Pancreas (tissue), 10 donors: ENCODE measurements at regions not wholly inside any gene's neighbourhood (a gene's known extent, or its start where the extent isn't known, plus 50 kb on each side); places are given as distances from the start of the nearest gene placed in this dataset.
A peak's percentile ranks its signal among the peaks of the same experiment; 100 is the strongest.

Source experiments
- ATAC-seq, 4 donors: fragments of 200-7000 bp; cut with Tn5 transposase; one replicate each; pipeline versions ENCODE4 v1.8.0 to v1.9.1; 2020; ENCODE audit warnings: mild to moderate bottlenecking in 4 of 4, moderate library complexity in 4 of 4
- DNase-seq, 6 donors: peaks; one replicate each; pipeline ENCODE4 v3.0.0-alpha.2; 2020
- FAIRE-seq: peaks from 2 replicates; lab custom pipeline; 2012; peaks lifted over from hg19 to GRCh38; lab: Jason Lieb, UNC
- H3K27ac ChIP-seq, 4 donors: fragments of 200-600 bp; sonication (generic); 1 replicate in 3 of 4; 2 replicates in 1 of 4; pipeline versions ENCODE4 v1.5.0 to v1.8.0; 2020
- H3K27me3 ChIP-seq, 4 donors: fragments of 200-600 bp; one replicate each; pipeline ENCODE4 v1.8.0; 2021
- H3K36me3 ChIP-seq, 3 donors: fragments of 200-600 bp; sonication (generic) in 1 of 3; one replicate each; pipeline versions ENCODE4 v1.5.0 to v1.8.0; 2020 to 2021
- H3K4me1 ChIP-seq, 3 donors: fragments of 200-600 bp; one replicate each; pipeline ENCODE4 v1.8.0; 2021
- H3K4me3 ChIP-seq, 4 donors: fragments of 200-600 bp; sonication (generic) in 2 of 4; one replicate each; pipeline versions ENCODE4 v1.5.0 to v1.8.0; 2020 to 2021
- H3K9me3 ChIP-seq, 4 donors: fragments of 200-600 bp; one replicate each; pipeline ENCODE4 v1.8.0; 2021
- WGBS, 2 donors: extraction: QIAGEN DNeasy Blood & Tissue Kit; methylation state at CpG; one replicate each; pipeline ENCODE4 v1.1.7; 2013; 5-methylcytosine and 5-hydroxymethylcytosine counted together
- intact Hi-C, 3 donors: fragments of 100-400 bp; cut with DNase I; formaldehyde crosslinking; loops; one replicate each; pipeline versions ENCODE4 v1.11.1 to v1.14.2; 2022
- TF ChIP-seq, protein P1 (sequence below), 4 donors: fragments of 200-600 bp; sonication (generic) in 3 of 4; IDR thresholded peaks; one replicate each; pipeline versions ENCODE4 v1.5.0 to v1.8.0; 2021; ENCODE audit warnings: antibody characterized with exemption in 4 of 4
- donor health status: healthy with polysubstance abuse.
- donor health status: DM: no; HTN: no; CAD: no; lungs with moderate emphysema.
- donor health status: DM: no; HTN: no; CAD: no.
- donor health status: control.
- donor health status: control.
- donor health status: Bipolar disorder and iron deficiency.
- donor health status: DM: yes; HTN: yes; CAD: no.
- donor health status: DM: no; HTN: no; CAD: no.
- donor health status: DM: no; HTN: no; CAD: no.
- donor health status: DM: yes; HTN: yes; CAD: no.

DNA sequence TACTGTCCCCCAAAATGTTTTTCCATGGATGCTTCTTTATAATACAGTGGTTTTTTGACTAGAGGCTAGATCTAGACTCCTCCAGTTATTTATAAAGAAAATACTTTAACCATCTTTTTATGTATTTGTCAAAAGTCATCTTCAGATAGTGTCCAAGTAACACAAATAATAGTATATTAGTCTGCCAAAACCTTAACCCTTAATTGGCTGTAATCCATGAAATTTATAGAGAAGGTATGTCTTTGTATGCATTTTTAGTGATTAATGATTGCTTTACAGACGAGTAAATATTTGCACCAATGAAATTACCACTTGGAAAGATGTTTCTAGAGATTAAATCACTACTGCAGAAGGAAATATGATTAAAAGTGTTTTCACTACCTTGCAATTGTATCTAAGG is 451.8 kb upstream of the NRXN1 start:
- ATAC-seq: no peak
- no peaks in the 10 kb centered on the region for H3K36me3 ChIP-seq
- H3K9me3 ChIP-seq: no peaks in the 10 kb centered on the region
- TF ChIP-seq, protein P1, sequence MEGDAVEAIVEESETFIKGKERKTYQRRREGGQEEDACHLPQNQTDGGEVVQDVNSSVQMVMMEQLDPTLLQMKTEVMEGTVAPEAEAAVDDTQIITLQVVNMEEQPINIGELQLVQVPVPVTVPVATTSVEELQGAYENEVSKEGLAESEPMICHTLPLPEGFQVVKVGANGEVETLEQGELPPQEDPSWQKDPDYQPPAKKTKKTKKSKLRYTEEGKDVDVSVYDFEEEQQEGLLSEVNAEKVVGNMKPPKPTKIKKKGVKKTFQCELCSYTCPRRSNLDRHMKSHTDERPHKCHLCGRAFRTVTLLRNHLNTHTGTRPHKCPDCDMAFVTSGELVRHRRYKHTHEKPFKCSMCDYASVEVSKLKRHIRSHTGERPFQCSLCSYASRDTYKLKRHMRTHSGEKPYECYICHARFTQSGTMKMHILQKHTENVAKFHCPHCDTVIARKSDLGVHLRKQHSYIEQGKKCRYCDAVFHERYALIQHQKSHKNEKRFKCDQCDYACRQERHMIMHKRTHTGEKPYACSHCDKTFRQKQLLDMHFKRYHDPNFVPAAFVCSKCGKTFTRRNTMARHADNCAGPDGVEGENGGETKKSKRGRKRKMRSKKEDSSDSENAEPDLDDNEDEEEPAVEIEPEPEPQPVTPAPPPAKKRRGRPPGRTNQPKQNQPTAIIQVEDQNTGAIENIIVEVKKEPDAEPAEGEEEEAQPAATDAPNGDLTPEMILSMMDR (IDR thresholded peaks at IDR 0.05): no peak
- intact Hi-C loops: no loop called here
- 18 to 36% methylated on average over 1 of the region's 1 CpG for WGBS, 2 donors
- no peaks in the 10 kb centered on the region for H3K4me1 ChIP-seq
- no peak for DNase-seq
- no peak overlapping the region for H3K27ac ChIP-seq
- FAIRE-seq: no peak
- no peaks in the 10 kb centered on the region for H3K27me3 ChIP-seq
- H3K4me3 ChIP-seq: no peak overlapping the region

- Histone ChIP-seq H3K4me3 (no peak overlapping the region), H3K27me3 (no peaks in the 10 kb centered on the region), H3K36me3 (no peaks in the 10 kb centered on the region), H3K4me1 (no peaks in the 10 kb centered on the region), H3K9me3 (no peaks in the 10 kb centered on the region), H3K27ac (no peak overlapping the region)
- intact Hi-C loops: no loop called here
- FAIRE-seq: no peak
- DNase-seq: no peak
- no peak for ATAC-seq
- TF ChIP-seq, protein P1 (IDR thresholded peaks at IDR 0.05): no peak
- 70 to 88% methylated on average over 7 of the region's 7 CpGs for WGBS, 2 donors
Measured at GRCh38 chr2:51472783-51473182, 440.9 kb upstream of the NRXN1 start.

GRCh38 chr2:51472300-51472699 is 440.4 kb upstream of the NRXN1 start:
- ATAC-seq: peak in 1 of 4 donors; percentile 29
- intact Hi-C loops: no loop called here
- TF ChIP-seq, protein P1 (IDR thresholded peaks at IDR 0.05): no peak
- Histone ChIP-seq H3K4me1 (no peaks in the 10 kb centered on the region), H3K27me3 (no peaks in the 10 kb centered on the region), H3K4me3 (no peak overlapping the region), H3K36me3 (no peaks in the 10 kb centered on the region), H3K9me3 (no peaks in the 10 kb centered on the region), H3K27ac (no peak overlapping the region)
- WGBS, 2 donors: 56 to 65% methylated on average over 2 of the region's 2 CpGs
- DNase-seq: no peak
- no peak for FAIRE-seq

GRCh38 chr2:51469102-51469501 is 437.2 kb upstream of the NRXN1 start:
- DNase-seq (no peak), ATAC-seq (no peak), FAIRE-seq (no peak)
- Histone ChIP-seq H3K4me3 (no peak overlapping the region), H3K9me3 (no peaks in the 10 kb centered on the region), H3K36me3 (no peaks in the 10 kb centered on the region), H3K27ac (no peak overlapping the region), H3K4me1 (no peaks in the 10 kb centered on the region), H3K27me3 (no peaks in the 10 kb centered on the region)
- intact Hi-C loops: no loop called here
- WGBS, 2 donors: 76 to 84% methylated on average over 4 of the region's 4 CpGs
- TF ChIP-seq, protein P1 (IDR thresholded peaks at IDR 0.05): no peak

DNA sequence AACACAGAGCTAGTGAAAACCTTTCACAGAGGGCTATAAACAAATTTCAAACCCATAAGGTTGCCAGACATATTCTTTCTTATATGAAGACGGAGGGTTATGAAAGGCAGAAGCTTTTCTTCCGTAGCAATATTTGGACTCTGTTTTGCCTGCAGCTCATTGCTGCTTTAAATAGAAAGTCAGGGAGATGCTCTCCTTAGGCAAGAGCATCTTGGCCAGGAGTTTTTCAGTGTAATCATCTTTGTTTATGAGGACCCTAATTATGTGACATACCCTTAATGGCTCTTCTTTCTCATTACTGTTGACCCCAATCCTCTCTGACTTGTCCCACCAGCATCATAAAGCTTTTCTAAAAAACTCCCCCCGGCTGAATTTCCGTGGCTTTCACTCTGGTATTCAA is 433.4 kb upstream of the NRXN1 start:
- 56 to 64% methylated on average over 4 of the region's 4 CpGs for WGBS, 2 donors
- TF ChIP-seq, protein P1 (IDR thresholded peaks at IDR 0.05): no peak

More for the DNA sequence above, 433.4 kb upstream of the NRXN1 start:
- Histone ChIP-seq H3K36me3 (no peaks in the 10 kb centered on the region), H3K9me3 (no peaks in the 10 kb centered on the region), H3K27me3 (no peaks in the 10 kb centered on the region), H3K4me3 (no peak overlapping the region), H3K4me1 (no peaks in the 10 kb centered on the region), H3K27ac (no peak overlapping the region)
- intact Hi-C loops: no loop called here
- ATAC-seq (no peak), DNase-seq (no peak), FAIRE-seq (no peak)
